Activated CD8-positive, alpha-beta memory T cell treated with anti-CD3 and anti-CD28 coated beads, Interleukin-2, amount 10 ng/mL, durations not matched to agents 7 days and 5 days (primary cell): ENCODE measurements at regions not wholly inside any gene's neighbourhood (a gene's known extent, or its start where the extent isn't known, plus 50 kb on each side); places are given as distances from the start of the nearest gene placed in this dataset.
"Not testable (repeated sequence)": the region's sequence is repeated elsewhere in the genome, so short reads cannot be mapped to it uniquely, and the experiment has no call there.

Experiments used
- ATAC-seq: fragments of 150-1000 bp; cut with Tn5 transposase; one replicate; pipeline ENCODE4 v1.10.0; 2021; ENCODE audit warnings: moderate library complexity
- CTCF ChIA-PET: fragments of 350-600 bp; sonication (Branson Sonifier 250); formaldehyde crosslinking; loops from one replicate; lab custom pipeline; 2021; ENCODE audit warnings: antibody characterized with exemption; lab: Charles Lee
- DNase-seq: peaks from one replicate; pipeline ENCODE4 v3.0.0-alpha.2; 2020
- H3K27ac Mint-ChIP-seq: one replicate; pipeline ENCODE4 v1.8.0; 2021; ENCODE audit warnings: mild to moderate bottlenecking, mixed read lengths
- H3K27me3 Mint-ChIP-seq: one replicate; pipeline ENCODE4 v1.8.0; 2021; ENCODE audit warnings: mixed read lengths
- H3K36me3 Mint-ChIP-seq: one replicate; pipeline ENCODE4 v1.8.0; 2021; ENCODE audit warnings: mild to moderate bottlenecking, mixed read lengths
- H3K4me1 Mint-ChIP-seq: one replicate; pipeline ENCODE4 v1.8.0; 2021; ENCODE audit warnings: mixed read lengths
- H3K4me3 Mint-ChIP-seq: one replicate; pipeline ENCODE4 v1.8.0; 2021; ENCODE audit warnings: mild to moderate bottlenecking, moderate library complexity, mixed read lengths
- H3K9me3 Mint-ChIP-seq: one replicate; pipeline ENCODE4 v1.8.0; 2022; ENCODE audit warnings: low read depth, mixed read lengths

- Mint-ChIP-seq H3K36me3 (no peaks in the 10 kb centered on the region), H3K27ac (no peak overlapping the region), H3K4me3 (no peak overlapping the region), H3K4me1 (no peaks in the 10 kb centered on the region), H3K9me3 (peaks cover 8% of the 10 kb centered on the region), H3K27me3 (no peaks in the 10 kb centered on the region)
- CTCF ChIA-PET, result no interaction called here
- ATAC-seq (no peak), DNase-seq (no peak)
These were observed 1095.0 kb downstream of the FAT4 start for GRCh38 chr4:126409746-126410145.

- Mint-ChIP-seq H3K36me3 (no peaks in the 10 kb centered on the region), H3K27me3 (no peaks in the 10 kb centered on the region), H3K4me1 (no peaks in the 10 kb centered on the region), H3K4me3 (no peak overlapping the region), H3K9me3 (peaks cover 8% of the 10 kb centered on the region), H3K27ac (no peak overlapping the region)
- DNase-seq, result no peak
- ATAC-seq, result no peak
- CTCF ChIA-PET, result no interaction called here
These were observed 1096.3 kb downstream of the FAT4 start for GRCh38 chr4:126411047-126411446.

- H3K36me3 Mint-ChIP-seq, DNase-seq, H3K27me3 Mint-ChIP-seq, H3K27ac Mint-ChIP-seq, ATAC-seq, H3K4me3 Mint-ChIP-seq, H3K9me3 Mint-ChIP-seq, H3K4me1 Mint-ChIP-seq, CTCF ChIA-PET: not testable (repeated sequence)
These were observed 1097.6 kb downstream of the FAT4 start for GRCh38 chr4:126412310-126412709.

- Mint-ChIP-seq H3K9me3 (peaks cover 7% of the 10 kb centered on the region), H3K4me3 (no peak overlapping the region), H3K27me3 (no peaks in the 10 kb centered on the region), H3K36me3 (no peaks in the 10 kb centered on the region), H3K27ac (no peak overlapping the region), H3K4me1 (no peaks in the 10 kb centered on the region)
- DNase-seq (no peak), ATAC-seq (no peak)
- CTCF ChIA-PET, result no interaction called here
These were observed 1100.0 kb downstream of the FAT4 start for GRCh38 chr4:126414741-126415140.

GRCh38 chr4:126419266-126419665, 1104.5 kb downstream of the FAT4 start:
- Mint-ChIP-seq H3K4me3 (no peak overlapping the region), H3K9me3 (peaks cover 8% of the 10 kb centered on the region), H3K36me3 (no peaks in the 10 kb centered on the region), H3K27me3 (no peaks in the 10 kb centered on the region), H3K4me1 (no peaks in the 10 kb centered on the region), H3K27ac (no peak overlapping the region)
- CTCF ChIA-PET, result no interaction called here
- no peak for DNase-seq
- ATAC-seq, result no peak

GRCh38 chr4:126427853-126428252, 1113.1 kb downstream of the FAT4 start:
- H3K4me1 Mint-ChIP-seq, result no peaks in the 10 kb centered on the region
- no peak overlapping the region for H3K4me3 Mint-ChIP-seq
- DNase-seq, result no peak
- ATAC-seq, result no peak
- CTCF ChIA-PET, result no interaction called here
- H3K27me3 Mint-ChIP-seq, result no peaks in the 10 kb centered on the region
- no peak overlapping the region for H3K27ac Mint-ChIP-seq
- peaks cover 4% of the 10 kb centered on the region for H3K9me3 Mint-ChIP-seq
- H3K36me3 Mint-ChIP-seq, result no peaks in the 10 kb centered on the region

- H3K27ac Mint-ChIP-seq, result no peak overlapping the region
- no peak for ATAC-seq
- H3K36me3 Mint-ChIP-seq, result no peaks in the 10 kb centered on the region
- H3K4me1 Mint-ChIP-seq, result no peaks in the 10 kb centered on the region
- CTCF ChIA-PET, result no interaction called here
- DNase-seq, result no peak
- H3K4me3 Mint-ChIP-seq, result no peak overlapping the region
- H3K27me3 Mint-ChIP-seq, result no peaks in the 10 kb centered on the region
- H3K9me3 Mint-ChIP-seq, result peaks cover 4% of the 10 kb centered on the region
These were observed 1116.3 kb downstream of the FAT4 start for GRCh38 chr4:126431049-126431448.

GRCh38 chr4:126435491-126435890, 1120.7 kb downstream of the FAT4 start:
- Mint-ChIP-seq H3K4me3 (no peak overlapping the region), H3K9me3 (peaks cover 4% of the 10 kb centered on the region), H3K27me3 (no peaks in the 10 kb centered on the region), H3K4me1 (no peaks in the 10 kb centered on the region), H3K27ac (no peak overlapping the region), H3K36me3 (no peaks in the 10 kb centered on the region)
- CTCF ChIA-PET, result no interaction called here
- DNase-seq (no peak), ATAC-seq (no peak)

- ATAC-seq (no peak), DNase-seq (no peak)
- peaks cover 9% of the 10 kb centered on the region for H3K9me3 Mint-ChIP-seq
- H3K27me3 Mint-ChIP-seq, result no peaks in the 10 kb centered on the region
- no peak overlapping the region for H3K27ac Mint-ChIP-seq
- H3K4me3 Mint-ChIP-seq, result no peak overlapping the region
- CTCF ChIA-PET, result no interaction called here
- H3K36me3 Mint-ChIP-seq, result no peaks in the 10 kb centered on the region
- no peaks in the 10 kb centered on the region for H3K4me1 Mint-ChIP-seq
These were observed 1125.5 kb downstream of the FAT4 start for GRCh38 chr4:126440297-126440696.

- Mint-ChIP-seq H3K4me3 (no peak overlapping the region), H3K27me3 (no peaks in the 10 kb centered on the region), H3K4me1 (no peaks in the 10 kb centered on the region), H3K36me3 (no peaks in the 10 kb centered on the region), H3K27ac (no peak overlapping the region), H3K9me3 (peaks cover 9% of the 10 kb centered on the region)
- CTCF ChIA-PET, result no interaction called here
- no peak for ATAC-seq
- no peak for DNase-seq
These were observed 1126.6 kb downstream of the FAT4 start for GRCh38 chr4:126441173-126442035.

GRCh38 chr4:126445596-126445995, 1130.8 kb downstream of the FAT4 start:
- H3K9me3 Mint-ChIP-seq, result peaks cover 5% of the 10 kb centered on the region
- CTCF ChIA-PET, result no interaction called here
- DNase-seq, result no peak
- H3K36me3 Mint-ChIP-seq, result no peaks in the 10 kb centered on the region
- H3K27ac Mint-ChIP-seq, result no peak overlapping the region
- H3K27me3 Mint-ChIP-seq, result no peaks in the 10 kb centered on the region
- no peak for ATAC-seq
- H3K4me1 Mint-ChIP-seq, result no peaks in the 10 kb centered on the region
- H3K4me3 Mint-ChIP-seq, result no peak overlapping the region

- CTCF ChIA-PET, result no interaction called here
- peaks cover 5% of the 10 kb centered on the region for H3K9me3 Mint-ChIP-seq
- no peak for ATAC-seq
- no peak for DNase-seq
- no peaks in the 10 kb centered on the region for H3K27me3 Mint-ChIP-seq
- H3K27ac Mint-ChIP-seq, result no peak overlapping the region
- no peaks in the 10 kb centered on the region for H3K36me3 Mint-ChIP-seq
- H3K4me1 Mint-ChIP-seq, result no peaks in the 10 kb centered on the region
- H3K4me3 Mint-ChIP-seq, result no peak overlapping the region
These were observed 1132.2 kb downstream of the FAT4 start for GRCh38 chr4:126446917-126447316.

- Mint-ChIP-seq H3K9me3 (peaks cover 5% of the 10 kb centered on the region), H3K27me3 (no peaks in the 10 kb centered on the region), H3K4me1 (no peaks in the 10 kb centered on the region), H3K4me3 (no peak overlapping the region), H3K27ac (no peak overlapping the region), H3K36me3 (no peaks in the 10 kb centered on the region)
- ATAC-seq, result no peak
- CTCF ChIA-PET, result no interaction called here
- DNase-seq, result no peak
These were observed 1133.5 kb downstream of the FAT4 start for GRCh38 chr4:126448086-126448845.

- no peak overlapping the region for H3K4me3 Mint-ChIP-seq
- no peak for ATAC-seq
- DNase-seq, result no peak
- no peaks in the 10 kb centered on the region for H3K36me3 Mint-ChIP-seq
- CTCF ChIA-PET, result no interaction called here
- H3K27me3 Mint-ChIP-seq, result no peaks in the 10 kb centered on the region
- no peaks in the 10 kb centered on the region for H3K4me1 Mint-ChIP-seq
- no peak overlapping the region for H3K27ac Mint-ChIP-seq
- peaks cover 2% of the 10 kb centered on the region for H3K9me3 Mint-ChIP-seq
These were observed 1136.6 kb downstream of the FAT4 start for GRCh38 chr4:126451237-126451873.
